BJ (cell line): ENCODE measurements at regions not wholly inside any gene's neighbourhood (a gene's known extent, or its start where the extent isn't known, plus 50 kb on each side); places are given as distances from the start of the nearest gene placed in this dataset.

Experiments used
- CTCF ChIA-PET: fragments of 350-600 bp; formaldehyde crosslinking; extraction: SDS; loops from one replicate; lab custom pipeline; 2021; ENCODE audit warnings: antibody characterized with exemption, inconsistent platforms; lab: Yijun Ruan, JAX
- POLR2A ChIA-PET: fragments of 300-600 bp; sonication (Branson Sonifier 250); formaldehyde crosslinking; extraction: SDS; loops from one replicate; lab custom pipeline; 2021; ENCODE audit warnings: antibody characterized with exemption; lab: Charles Lee
- DNase-seq: peaks from one replicate; pipeline ENCODE4 v3.0.0-alpha.2; 2011; ENCODE audit warnings: low read depth
- H3K27me3 ChIP-seq: 2 replicates; pipeline ENCODE4 v1.6.0; 2011; ENCODE audit warnings: low read length; ENCODE audit not compliant: control insufficient read depth, insufficient read depth
- H3K36me3 ChIP-seq: 2 replicates; pipeline ENCODE4 v1.5.1; 2011; ENCODE audit warnings: low read length; ENCODE audit not compliant: control insufficient read depth, insufficient read depth
- H3K4me3 ChIP-seq: 2 replicates; pipeline ENCODE4 v1.5.1; 2011; ENCODE audit warnings: low read depth, mild to moderate bottlenecking, control low read depth, low read length
- CTCF ChIP-seq: IDR thresholded peaks from 2 replicates; pipeline ENCODE4 v1.5.1; 2011; ENCODE audit warnings: low read depth, mild to moderate bottlenecking, control low read depth, inconsistent platforms, low read length, moderate library complexity; ENCODE audit not compliant: insufficient read depth

GRCh38 chr3:90041995-90042394 lies 934.6 kb downstream of the EPHA3 start:
- DNase-seq: no peak
- CTCF ChIA-PET: no interaction called here
- H3K36me3 ChIP-seq: no peaks in the 10 kb centered on the region
- H3K27me3 ChIP-seq: no peaks in the 10 kb centered on the region
- POLR2A ChIA-PET: no interaction called here
- no peak for TF ChIP-seq CTCF
- H3K4me3 ChIP-seq: no peak overlapping the region

GRCh38 chr3:90043287-90043686 lies 935.9 kb downstream of the EPHA3 start:
- Histone ChIP-seq H3K36me3 (no peaks in the 10 kb centered on the region), H3K27me3 (no peaks in the 10 kb centered on the region), H3K4me3 (no peak overlapping the region)
- no peak for TF ChIP-seq CTCF
- DNase-seq: no peak
- CTCF ChIA-PET: no interaction called here
- POLR2A ChIA-PET: no interaction called here

- Histone ChIP-seq H3K4me3 (no peak overlapping the region), H3K27me3 (no peaks in the 10 kb centered on the region), H3K36me3 (no peaks in the 10 kb centered on the region)
- DNase-seq: no peak
- TF ChIP-seq CTCF: no peak
- ChIA-PET POLR2A (no interaction called here), CTCF (no interaction called here)
Observed at GRCh38 chr3:90044084-90044816, 936.8 kb downstream of the EPHA3 start.

GRCh38 chr3:90052425-90052950 lies 945.1 kb downstream of the EPHA3 start:
- no peak for DNase-seq
- CTCF ChIA-PET: no interaction called here
- no peaks in the 10 kb centered on the region for H3K27me3 ChIP-seq
- no peak overlapping the region for H3K4me3 ChIP-seq
- no peak for TF ChIP-seq CTCF
- POLR2A ChIA-PET: no interaction called here
- H3K36me3 ChIP-seq: no peaks in the 10 kb centered on the region

GRCh38 chr3:90054311-90054710 lies 946.9 kb downstream of the EPHA3 start:
- ChIA-PET CTCF (no interaction called here), POLR2A (no interaction called here)
- no peak for TF ChIP-seq CTCF
- H3K4me3 ChIP-seq: no peak overlapping the region
- no peaks in the 10 kb centered on the region for H3K36me3 ChIP-seq
- DNase-seq: no peak
- H3K27me3 ChIP-seq: no peaks in the 10 kb centered on the region
